HG02970 (cell line): ENCODE measurements at regions not wholly inside any gene's neighbourhood (a gene's known extent, or its start where the extent isn't known, plus 50 kb on each side); places are given as distances from the start of the nearest gene placed in this dataset.
"Not testable (repeated sequence)": the region's sequence is repeated elsewhere in the genome, so short reads cannot be mapped to it uniquely, and the experiment has no call there.

Experiments used
- ATAC-seq: cut with Tn5 transposase; IDR thresholded peaks from one replicate; pipeline ENCODE4 v1.9.1; 2021; ENCODE audit warnings: mild to moderate bottlenecking, moderate library complexity, moderate number of reproducible peaks; ENCODE audit not compliant: unreplicated experiment, low FRiP score

- ATAC-seq, result no peak
These were observed 228.1 kb upstream of the CYLC2 start for GRCh38 chr9:102767076-102767475.

GRCh38 chr9:102740578-102740977 is 254.6 kb upstream of the CYLC2 start:
- no peak for ATAC-seq

- no peak for ATAC-seq
These were observed 266.2 kb upstream of the CYLC2 start for GRCh38 chr9:102728946-102729345.

- ATAC-seq, result no peak
These were observed 280.9 kb upstream of the CYLC2 start for GRCh38 chr9:102714184-102714583.

GRCh38 chr9:102712910-102713309 is 282.2 kb upstream of the CYLC2 start:
- not testable (repeated sequence) for ATAC-seq

- no peak for ATAC-seq
These were observed 294.2 kb upstream of the CYLC2 start for GRCh38 chr9:102700936-102701335.

- no peak for ATAC-seq
These were observed 325.9 kb upstream of the CYLC2 start for GRCh38 chr9:102669220-102669619.

GRCh38 chr9:102652471-102652870 is 342.7 kb upstream of the CYLC2 start:
- ATAC-seq, result no peak

- no peak for ATAC-seq
These were observed 344.2 kb upstream of the CYLC2 start for GRCh38 chr9:102650896-102651295.

GRCh38 chr9:102642651-102643050 is 352.5 kb upstream of the CYLC2 start:
- no peak for ATAC-seq

- ATAC-seq, result no peak
These were observed 363.6 kb upstream of the CYLC2 start for GRCh38 chr9:102631559-102631958.

GRCh38 chr9:102609461-102609860 is 385.7 kb upstream of the CYLC2 start:
- no peak for ATAC-seq

- not testable (repeated sequence) for ATAC-seq
These were observed 391.6 kb upstream of the CYLC2 start for GRCh38 chr9:102603198-102604195.

- no peak for ATAC-seq
These were observed 400.9 kb upstream of the CYLC2 start for GRCh38 chr9:102594241-102594640.

GRCh38 chr9:102587281-102587680 is 407.9 kb upstream of the CYLC2 start:
- no peak for ATAC-seq

GRCh38 chr9:102569436-102569835 is 425.7 kb upstream of the CYLC2 start:
- no peak for ATAC-seq

GRCh38 chr9:102551346-102551745 is 443.8 kb upstream of the CYLC2 start:
- no peak for ATAC-seq

GRCh38 chr9:102550886-102551285 is 444.2 kb upstream of the CYLC2 start:
- no peak for ATAC-seq

- no peak for ATAC-seq
These were observed 444.9 kb upstream of the CYLC2 start for GRCh38 chr9:102550266-102550665.

- ATAC-seq, result no peak
These were observed 461.1 kb upstream of the CYLC2 start for GRCh38 chr9:102534031-102534430.

- no peak for ATAC-seq
These were observed 473.9 kb upstream of the CYLC2 start for GRCh38 chr9:102521097-102521755.

GRCh38 chr9:102519423-102519822 is 475.7 kb upstream of the CYLC2 start:
- ATAC-seq, result no peak
